Mesothelial cell of epicardium (in vitro differentiated cells): ENCODE measurements at regions not wholly inside any gene's neighbourhood (a gene's known extent, or its start where the extent isn't known, plus 50 kb on each side); places are given as distances from the start of the nearest gene placed in this dataset.

Experiments
- DNase-seq, 2 experiments: peaks; one replicate each; pipeline ENCODE4 v3.0.0; 2021; ENCODE audit warnings: low spot score in 2 of 2; ENCODE audit not compliant: unreplicated experiment in 2 of 2
- H3K27ac Mint-ChIP-seq: 2 replicates; pipeline ENCODE4 v1.8.0; 2021; ENCODE audit warnings: mixed read lengths
- H3K27me3 Mint-ChIP-seq: 2 replicates; pipeline ENCODE4 v1.8.0; 2021; ENCODE audit warnings: low read depth, mixed read lengths
- H3K36me3 Mint-ChIP-seq: 2 replicates; pipeline ENCODE4 v1.8.0; 2021; ENCODE audit warnings: mixed read lengths
- H3K4me1 Mint-ChIP-seq: 2 replicates; pipeline ENCODE4 v1.8.0; 2021; ENCODE audit warnings: mixed read lengths
- H3K4me3 Mint-ChIP-seq: 2 replicates; pipeline ENCODE4 v1.8.0; 2021; ENCODE audit warnings: mild to moderate bottlenecking, moderate library complexity, mixed read lengths
- H3K9me3 Mint-ChIP-seq: 2 replicates; pipeline ENCODE4 v1.8.0; 2021; ENCODE audit warnings: mixed read lengths
- CTCF ChIP-seq: fragments of 200-600 bp; sonication (generic); IDR thresholded peaks from one replicate; pipeline ENCODE4 v1.5.0; 2021; ENCODE audit warnings: antibody characterized with exemption; ENCODE audit not compliant: unreplicated experiment

- Mint-ChIP-seq H3K27ac (no peak overlapping the region), H3K27me3 (no peaks in the 10 kb centered on the region), H3K9me3 (peaks cover 10% of the 10 kb centered on the region), H3K4me3 (no peak overlapping the region), H3K36me3 (no peaks in the 10 kb centered on the region), H3K4me1 (no peaks in the 10 kb centered on the region)
- TF ChIP-seq CTCF, result no peak
- no peak for DNase-seq
Measured at GRCh38 chr1:67599085-67599484, 85.9 kb upstream of the GADD45A start.

- TF ChIP-seq CTCF, result no peak
- Mint-ChIP-seq H3K27me3 (no peaks in the 10 kb centered on the region), H3K4me1 (peaks cover 17% of the 10 kb centered on the region), H3K4me3 (no peak overlapping the region), H3K27ac (no peak overlapping the region), H3K9me3 (peaks cover 10% of the 10 kb centered on the region), H3K36me3 (no peaks in the 10 kb centered on the region)
- no peak for DNase-seq
Measured at GRCh38 chr1:67601539-67601938, 83.5 kb upstream of the GADD45A start.

GRCh38 chr1:67601955-67602354 lies 83.0 kb upstream of the GADD45A start:
- no peaks in the 10 kb centered on the region for H3K27me3 Mint-ChIP-seq
- TF ChIP-seq CTCF, result no peak
- H3K36me3 Mint-ChIP-seq, result no peaks in the 10 kb centered on the region
- no peak for DNase-seq
- peaks cover 10% of the 10 kb centered on the region for H3K9me3 Mint-ChIP-seq
- H3K27ac Mint-ChIP-seq, result no peak overlapping the region
- H3K4me1 Mint-ChIP-seq, result peaks cover 17% of the 10 kb centered on the region
- H3K4me3 Mint-ChIP-seq, result no peak overlapping the region

GRCh38 chr1:67604778-67605177 lies 80.2 kb upstream of the GADD45A start:
- Mint-ChIP-seq H3K27me3 (no peaks in the 10 kb centered on the region), H3K27ac (no peak overlapping the region), H3K36me3 (no peaks in the 10 kb centered on the region), H3K9me3 (peaks cover 10% of the 10 kb centered on the region), H3K4me3 (no peak overlapping the region), H3K4me1 (peaks cover 17% of the 10 kb centered on the region)
- TF ChIP-seq CTCF, result no peak
- DNase-seq, result no peak

GRCh38 chr1:67605209-67605780 lies 79.7 kb upstream of the GADD45A start:
- Mint-ChIP-seq H3K27ac (no peak overlapping the region), H3K9me3 (peaks cover 10% of the 10 kb centered on the region), H3K27me3 (no peaks in the 10 kb centered on the region), H3K4me3 (no peak overlapping the region), H3K36me3 (no peaks in the 10 kb centered on the region), H3K4me1 (peaks cover 17% of the 10 kb centered on the region)
- no peak for TF ChIP-seq CTCF
- DNase-seq, result no peak

- Mint-ChIP-seq H3K9me3 (peaks cover 7% of the 10 kb centered on the region), H3K36me3 (no peaks in the 10 kb centered on the region), H3K4me1 (peaks cover 17% of the 10 kb centered on the region), H3K4me3 (no peak overlapping the region), H3K27ac (no peak overlapping the region), H3K27me3 (no peaks in the 10 kb centered on the region)
- no peak for TF ChIP-seq CTCF
- DNase-seq, result no peak
Measured at GRCh38 chr1:67607286-67607685, 77.7 kb upstream of the GADD45A start.
